H54 (cell line): ENCODE measurements at regions not wholly inside any gene's neighbourhood (a gene's known extent, or its start where the extent isn't known, plus 50 kb on each side); places are given as distances from the start of the nearest gene placed in this dataset.
"Not testable (repeated sequence)": the region's sequence is repeated elsewhere in the genome, so short reads cannot be mapped to it uniquely, and the experiment has no call there.

ENCODE experiments used
- DNase-seq: peaks from one replicate; pipeline ENCODE4 v3.0.0; 2011; ENCODE audit warnings: low spot score, mixed read lengths; ENCODE audit not compliant: insufficient read length
- FAIRE-seq: peaks from 3 replicates; lab custom pipeline; 2011; peaks lifted over from hg19 to GRCh38; lab: Jason Lieb, UNC
- POLR2A ChIP-seq: IDR thresholded peaks from 2 replicates; pipeline ENCODE4 v1.6.1; 2011; ENCODE audit warnings: low read depth, mild to moderate bottlenecking, low read length

DNA sequence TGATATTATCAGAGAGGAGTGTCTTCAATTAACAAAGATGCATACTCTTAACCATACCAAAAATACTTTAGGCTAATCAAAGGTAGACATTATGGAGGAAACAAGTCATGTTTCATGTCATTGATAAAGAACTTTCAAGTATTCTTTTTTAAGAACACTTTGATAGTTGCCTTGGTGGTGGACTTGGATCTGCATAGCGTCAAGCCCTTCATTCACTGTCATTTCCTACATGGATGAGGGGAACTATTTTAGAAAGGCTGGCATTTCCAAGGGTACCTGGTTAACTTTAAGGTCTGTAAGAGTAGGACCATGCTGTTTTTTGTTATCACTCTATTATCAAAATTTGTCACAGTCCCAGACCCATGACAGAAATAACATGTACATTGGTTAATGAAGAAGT is 622.5 kb downstream of the PKHD1 start:
- no peak for FAIRE-seq
- DNase-seq, result no peak
- no peak for TF ChIP-seq POLR2A

DNA sequence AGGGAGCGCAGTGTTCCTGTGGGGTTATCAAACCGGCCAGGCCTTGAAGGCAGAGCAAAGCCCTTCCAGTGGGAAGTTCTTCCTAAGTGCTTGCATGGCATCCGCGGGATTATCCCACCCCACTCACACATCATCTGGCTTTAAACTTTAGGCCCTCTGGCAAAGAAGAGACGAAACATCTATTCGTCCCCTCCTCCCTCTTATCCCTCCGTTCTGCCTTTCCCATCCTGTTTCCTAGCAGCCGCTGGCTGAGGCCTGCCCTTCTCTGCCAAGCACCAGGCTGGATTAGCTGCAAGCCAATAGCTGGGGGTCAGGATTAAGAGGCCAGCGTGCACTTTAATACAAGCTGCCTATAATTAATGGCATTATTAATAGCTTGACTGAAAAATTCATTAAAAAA is 621.0 kb downstream of the PKHD1 start:
- no peak for DNase-seq
- no peak for TF ChIP-seq POLR2A
- no peak for FAIRE-seq

DNA sequence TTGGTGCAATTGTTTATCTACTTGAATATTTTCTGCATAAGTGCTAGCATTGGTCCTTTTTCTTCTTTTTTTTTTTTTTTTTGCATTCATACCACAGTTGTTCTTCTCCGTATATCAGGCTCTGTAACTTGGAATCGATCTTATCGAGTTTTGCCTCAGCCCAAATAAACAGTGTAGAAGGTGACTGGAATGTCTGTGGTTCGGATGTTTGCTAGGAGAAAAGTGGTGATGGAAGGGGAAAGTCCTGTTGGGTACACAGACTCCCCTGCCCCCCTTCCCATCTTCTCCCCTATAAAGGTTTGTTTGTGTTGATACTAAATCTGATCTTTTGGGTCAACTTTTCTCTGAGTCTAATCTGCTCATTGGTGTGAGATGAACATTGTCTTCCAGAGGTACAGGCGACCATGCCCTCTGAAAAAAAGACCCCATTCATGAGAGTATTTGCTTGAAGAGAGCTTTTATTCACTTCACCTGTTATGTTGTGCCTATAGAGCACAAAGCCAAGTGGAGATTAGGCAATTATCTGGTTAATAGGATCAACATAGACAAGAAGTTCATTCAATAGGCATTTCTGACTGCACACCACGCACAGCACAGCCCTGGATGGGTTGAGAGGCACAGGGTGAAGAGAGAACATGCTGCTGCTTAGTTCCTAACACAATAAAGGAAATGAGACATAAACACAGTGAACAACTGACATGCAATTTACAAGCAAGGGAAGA is 620.0 kb downstream of the PKHD1 start:
- DNase-seq (no peak), FAIRE-seq (no peak)

DNA sequence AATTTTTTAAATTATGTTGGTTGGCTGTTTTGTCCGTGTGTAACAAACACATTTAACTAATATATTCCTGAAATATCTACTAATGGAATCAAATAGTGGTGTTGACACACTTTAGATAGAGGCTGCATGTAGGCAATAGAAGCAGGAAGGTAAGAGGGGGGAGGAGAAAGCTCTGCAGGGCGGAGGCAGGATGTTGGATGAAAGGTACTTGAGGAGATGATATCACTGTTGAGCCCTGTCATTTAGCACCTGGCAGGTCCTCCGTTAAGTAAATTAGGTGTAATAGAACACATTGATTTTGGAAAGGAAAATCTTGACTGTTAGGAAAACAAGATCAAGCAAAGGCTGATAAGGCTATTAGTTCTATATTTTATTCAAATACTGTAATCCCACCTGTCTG is 618.7 kb downstream of the PKHD1 start:
- TF ChIP-seq POLR2A, result no peak
- DNase-seq (no peak), FAIRE-seq (no peak)

More for the DNA sequence above, 620.0 kb downstream of the PKHD1 start:
- TF ChIP-seq POLR2A, result no peak

DNA sequence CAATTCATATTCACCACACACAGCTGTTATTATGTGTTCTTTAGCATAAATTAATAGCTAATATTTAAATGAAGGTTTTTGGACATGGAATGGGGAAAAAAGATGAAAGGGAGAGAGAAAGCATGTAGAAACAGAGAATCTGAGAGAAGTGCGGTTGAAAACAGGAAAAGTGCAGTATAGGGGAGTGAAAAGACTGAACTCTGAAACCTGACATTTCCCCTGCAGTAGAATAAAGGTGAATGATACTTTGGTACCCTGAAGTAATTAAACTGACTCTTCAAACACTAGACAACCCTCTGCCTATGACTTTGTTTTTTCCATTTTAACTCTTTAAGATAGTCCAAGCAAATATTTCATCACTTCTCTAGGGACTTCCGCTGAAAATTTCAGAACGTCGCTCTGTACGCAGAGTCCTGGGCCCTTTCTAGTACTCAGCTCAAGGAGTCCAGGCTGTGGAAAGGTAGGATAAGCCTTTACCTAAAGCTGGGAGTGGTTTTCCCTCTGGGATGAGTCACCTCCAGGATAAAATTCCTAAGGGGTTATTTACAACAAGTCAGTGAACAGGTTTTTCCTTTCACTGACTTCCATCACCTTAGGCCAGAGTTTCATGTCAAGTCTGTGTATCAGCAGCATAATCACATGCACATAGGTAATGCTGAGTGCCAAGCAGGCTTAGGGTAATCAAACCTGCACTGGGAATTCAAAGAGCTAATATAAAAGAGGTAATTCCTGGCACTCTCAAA is 614.5 kb downstream of the PKHD1 start:
- no peak for FAIRE-seq
- TF ChIP-seq POLR2A, result no peak
- no peak for DNase-seq

DNA sequence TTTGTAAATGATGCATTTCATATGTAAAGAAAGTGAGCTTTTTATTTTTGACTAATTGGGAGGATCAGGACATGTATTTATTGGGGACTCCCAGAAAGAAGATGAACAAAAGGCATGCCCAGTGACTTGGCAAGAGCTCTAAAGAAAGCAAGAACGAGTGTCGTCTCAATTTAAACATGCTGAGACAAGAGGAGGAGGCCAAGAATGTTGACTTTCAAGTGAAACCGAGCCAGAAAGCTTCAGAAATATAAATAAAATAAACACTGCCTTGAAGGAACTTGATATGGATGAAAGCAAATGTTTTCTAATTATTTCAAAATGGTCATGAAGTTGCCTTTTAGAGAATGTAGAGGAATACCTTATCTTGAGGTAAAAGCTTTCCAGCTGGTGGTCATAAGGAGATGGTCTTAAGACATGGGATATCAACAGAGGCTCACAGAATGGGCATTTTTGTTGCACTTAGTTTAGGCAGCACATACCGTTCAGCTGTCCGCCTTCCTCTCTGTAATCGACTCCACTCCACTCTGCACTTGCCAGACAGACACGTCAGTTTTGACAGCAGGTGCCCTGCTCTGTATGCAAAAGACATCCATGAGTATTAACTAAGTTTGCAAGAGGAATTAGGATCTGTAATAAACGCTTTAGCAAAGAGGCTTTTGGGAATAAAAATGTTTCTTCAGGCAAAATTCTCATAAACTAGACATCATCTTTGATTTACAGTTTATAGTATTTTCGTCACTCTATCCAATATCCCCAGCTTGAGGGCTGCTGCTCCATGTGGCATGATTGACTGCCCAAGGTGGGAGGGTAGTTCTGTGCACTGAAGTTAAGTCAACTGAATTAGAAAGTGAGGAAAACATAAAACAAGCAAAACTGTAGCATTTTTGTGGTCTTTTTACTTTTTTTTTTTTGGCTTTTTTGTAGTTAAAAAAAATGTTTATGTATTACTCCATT is 613.1 kb downstream of the PKHD1 start:
- no peak for TF ChIP-seq POLR2A
- no peak for FAIRE-seq

DNA sequence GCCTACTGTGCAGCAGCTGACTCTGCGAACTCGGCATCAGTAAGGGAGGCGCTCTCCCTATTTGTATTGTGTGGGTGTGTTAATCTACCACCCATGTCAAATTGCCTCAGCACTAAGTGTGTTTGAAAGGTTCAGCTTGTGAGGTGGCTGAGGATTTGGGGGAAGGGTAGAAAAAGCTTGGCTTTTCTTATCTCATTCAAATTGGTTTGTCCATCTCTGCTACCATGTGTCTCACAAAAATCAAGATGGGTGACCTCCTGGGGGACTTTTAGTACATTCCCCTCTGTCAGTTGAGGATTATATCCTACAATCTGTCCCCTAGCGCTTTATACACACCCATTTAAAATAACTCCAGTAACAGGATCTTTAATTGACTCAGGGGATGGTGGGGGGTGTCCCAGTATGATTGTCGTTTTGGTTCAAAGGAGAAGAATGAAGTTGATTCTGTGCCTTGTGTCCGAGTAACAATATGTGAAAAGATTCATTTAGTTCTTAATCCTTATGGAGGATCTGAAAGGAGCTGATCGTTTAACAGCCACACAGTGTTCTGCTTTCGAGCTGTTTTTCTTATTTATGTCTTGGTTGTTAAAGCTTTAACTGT is 609.6 kb downstream of the PKHD1 start:
- no peak for TF ChIP-seq POLR2A
- DNase-seq, result no peak
- no peak for FAIRE-seq

More for the DNA sequence above, 613.1 kb downstream of the PKHD1 start:
- DNase-seq, result no peak

DNA sequence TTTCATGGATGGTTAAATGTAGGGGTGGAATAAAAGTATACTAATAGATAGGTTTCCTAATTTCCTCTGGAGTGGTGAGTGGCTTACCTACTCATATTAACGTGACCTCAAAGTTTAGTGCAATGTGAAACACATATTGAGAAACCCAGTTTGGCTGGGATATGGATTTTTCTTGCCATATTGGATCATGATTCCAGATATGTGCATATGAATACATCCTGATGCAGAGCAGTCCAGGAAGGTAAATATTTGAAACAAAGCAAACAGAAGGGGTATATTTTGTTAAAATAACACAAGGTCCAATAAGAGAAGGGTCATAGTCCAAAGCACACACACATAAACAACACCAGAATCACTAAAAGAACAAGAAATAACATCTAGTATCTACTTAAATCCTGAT is 608.1 kb downstream of the PKHD1 start:
- no peak for DNase-seq
- no peak for TF ChIP-seq POLR2A
- no peak for FAIRE-seq

DNA sequence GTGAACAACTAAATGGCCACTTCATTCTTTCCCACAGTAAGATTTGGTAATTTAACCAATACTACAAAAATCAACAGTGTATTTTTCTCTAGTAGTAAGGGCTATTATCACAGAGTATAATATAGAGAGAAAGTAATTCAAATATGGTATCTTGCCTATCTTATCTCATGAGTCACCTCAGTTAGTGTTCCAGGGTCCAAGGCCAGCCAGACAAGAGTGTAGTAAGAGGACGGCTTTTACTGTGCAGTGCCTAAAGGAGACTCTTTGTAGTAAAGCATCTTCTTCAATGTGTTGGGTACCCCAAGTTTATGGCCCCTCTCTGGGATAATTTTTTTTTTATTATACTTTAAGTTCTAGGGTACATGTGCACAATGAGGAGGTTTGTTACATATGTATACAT is 607.4 kb downstream of the PKHD1 start:
- FAIRE-seq, result no peak

DNA sequence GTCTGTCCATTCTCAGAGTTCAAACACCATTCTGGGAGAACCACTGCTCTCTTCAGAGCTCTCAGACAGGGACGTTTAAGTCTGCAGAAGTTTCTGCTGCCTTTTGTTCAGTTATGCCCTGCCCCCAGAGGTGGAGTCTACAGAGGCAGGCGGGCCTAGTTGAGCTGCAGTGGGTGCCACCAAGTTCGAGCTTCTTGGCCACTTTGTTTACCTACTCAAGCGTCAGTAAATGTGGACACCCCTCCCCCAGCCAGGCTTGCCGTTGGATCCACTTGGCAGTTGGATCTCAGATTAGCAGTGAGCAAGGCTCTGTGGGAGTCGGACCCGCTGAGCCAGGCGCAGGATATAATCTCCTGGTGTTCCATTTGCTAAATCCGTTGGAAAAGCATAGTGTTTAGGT is 601.5 kb downstream of the PKHD1 start:
- not testable (repeated sequence) for FAIRE-seq, DNase-seq

More for the DNA sequence above, 607.4 kb downstream of the PKHD1 start:
- no peak for TF ChIP-seq POLR2A
- no peak for DNase-seq

DNA sequence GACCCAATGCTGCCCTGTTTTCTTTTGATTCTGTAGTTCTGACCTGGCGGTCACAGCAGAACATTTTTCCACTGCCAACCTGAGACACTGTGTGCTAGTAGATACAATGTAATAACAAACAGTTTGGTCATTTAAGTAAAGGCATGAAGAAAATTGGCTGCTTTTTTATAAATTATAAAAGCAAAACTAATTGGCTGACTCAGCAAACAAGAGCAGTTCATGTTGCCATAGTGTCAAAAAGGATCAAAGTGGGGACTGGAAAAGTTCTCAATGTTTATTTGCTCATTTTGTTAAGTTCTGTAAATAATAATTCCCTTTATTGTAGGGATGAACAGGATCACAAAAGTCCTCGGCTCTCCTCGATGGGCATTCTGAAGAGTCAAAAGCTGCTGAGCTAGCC is 599.5 kb downstream of the PKHD1 start:
- no peak for DNase-seq
- no peak for TF ChIP-seq POLR2A
- FAIRE-seq, result no peak

DNA sequence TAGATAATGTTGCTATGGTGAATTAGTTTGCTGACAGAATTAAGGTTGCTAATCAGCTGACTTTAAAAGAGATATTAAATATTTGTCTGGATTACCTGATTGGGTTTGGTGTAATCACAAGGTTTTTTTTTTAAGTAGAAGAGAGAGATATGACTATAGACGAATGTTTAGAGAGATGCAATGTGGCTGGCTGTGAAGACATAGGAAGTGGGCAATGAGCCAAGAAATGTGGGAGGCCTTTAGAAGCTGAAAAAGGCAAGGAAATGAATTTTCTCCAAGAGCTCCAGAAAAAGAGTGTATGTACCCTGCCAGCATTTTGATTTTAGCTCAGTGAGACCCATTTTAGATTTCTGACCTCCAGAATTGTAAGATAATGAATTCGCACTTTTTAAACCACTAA is 598.3 kb downstream of the PKHD1 start:
- FAIRE-seq, result no peak
- DNase-seq, result no peak
- TF ChIP-seq POLR2A, result no peak

DNA sequence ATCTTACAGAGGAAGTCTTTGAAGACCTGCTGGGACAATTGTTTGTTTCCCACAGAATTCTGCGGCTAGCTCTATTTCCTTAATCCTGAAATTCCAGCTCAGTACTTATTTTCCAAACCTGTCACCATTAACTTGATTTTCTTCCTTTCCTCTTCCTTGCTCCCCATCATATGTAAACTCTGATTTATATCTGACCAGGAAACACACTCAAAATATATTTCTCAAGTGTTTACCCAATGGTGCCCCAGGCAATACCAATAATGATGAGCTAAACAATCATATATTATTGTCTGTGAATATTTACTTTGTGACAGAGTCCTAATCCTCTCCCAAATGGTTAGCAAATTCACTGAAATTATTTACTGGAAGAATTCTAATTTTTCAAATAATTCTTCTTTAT is 597.3 kb downstream of the PKHD1 start:
- TF ChIP-seq POLR2A, result no peak
- FAIRE-seq (no peak), DNase-seq (no peak)
